Upper lobe of left lung (tissue), 6 donors: ENCODE measurements at regions not wholly inside any gene's neighbourhood (a gene's known extent, or its start where the extent isn't known, plus 50 kb on each side); places are given as distances from the start of the nearest gene placed in this dataset.
A peak's percentile ranks its signal among the peaks of the same experiment; 100 is the strongest.

Experiments
- ATAC-seq, 2 donors: fragments of 200-7000 bp; cut with Tn5 transposase; one replicate each; pipeline ENCODE4 v1.9.1; 2022; ENCODE audit warnings: mild to moderate bottlenecking in 2 of 2, moderate library complexity in 2 of 2; ENCODE audit not compliant: low FRiP score in 2 of 2
- DNase-seq, 2 donors: peaks; one replicate each; pipeline ENCODE4 v3.0.0-alpha.2; 2019 to 2020
- H3K27ac ChIP-seq, 4 donors: fragments of 200-600 bp; sonication (generic); one replicate each; pipeline ENCODE4 v1.5.1; 2016 to 2019
- H3K27me3 ChIP-seq, 4 donors: fragments of 200-600 bp; sonication (generic); one replicate each; pipeline ENCODE4 v1.5.1; 2017 to 2019
- H3K36me3 ChIP-seq, 4 donors: fragments of 200-600 bp; sonication (generic); one replicate each; pipeline ENCODE4 v1.5.1; 2016 to 2019
- H3K4me1 ChIP-seq, 4 donors: fragments of 200-600 bp; sonication (generic); one replicate each; pipeline ENCODE4 v1.5.1; 2018 to 2019
- H3K4me3 ChIP-seq, 4 donors: fragments of 200-600 bp; sonication (generic); one replicate each; pipeline ENCODE4 v1.5.1; 2017 to 2019; ENCODE audit warnings: mild to moderate bottlenecking in 2 of 4, moderate library complexity in 1 of 4
- H3K9me3 ChIP-seq, 4 donors: fragments of 200-600 bp; sonication (generic); one replicate each; pipeline ENCODE4 v1.5.1; 2018 to 2019
- EP300 ChIP-seq, 4 donors: sonication (generic); formaldehyde crosslinking; IDR thresholded peaks; one replicate each; pipeline ENCODE4 v1.5.1; 2017; ENCODE audit warnings: antibody characterized with exemption in 4 of 4, control low read depth in 2 of 4
- POLR2A ChIP-seq, 4 donors: fragments of 450-650 bp; IDR thresholded peaks; one replicate each; pipeline ENCODE4 v1.5.1; 2016 to 2017; ENCODE audit warnings: antibody characterized with exemption in 4 of 4, mild to moderate bottlenecking in 2 of 4
- POLR2AphosphoS5 ChIP-seq, 2 donors: sonication (generic); formaldehyde crosslinking; IDR thresholded peaks; one replicate each; pipeline ENCODE4 v1.5.1; 2017; ENCODE audit warnings: antibody characterized with exemption in 2 of 2
- WGBS, 2 donors: methylation state at CpG; one replicate each; pipeline ENCODE4 v1.1.5; 2017 to 2018; 5-methylcytosine and 5-hydroxymethylcytosine counted together
- TF ChIP-seq, protein P1 (sequence below), 6 experiments: fragments of 450-650 bp in 4 of 6; fragments of 200-600 bp in 2 of 6; sonication (generic) in 2 of 6; IDR thresholded peaks; one replicate each; pipeline ENCODE4 v1.5.1; 2016 to 2019; ENCODE audit warnings: antibody characterized with exemption in 6 of 6
- donor health status: DM: no; HTN: no; CAD: no; lungs with moderate emphysema.
- donor health status: DM: no; HTN: yes; CAD: no; lungs with severe emphysema.

- no peak for DNase-seq
- TF ChIP-seq EP300 (IDR thresholded peaks at IDR 0.05) (no peak), POLR2A (IDR thresholded peaks at IDR 0.05) (no peak), POLR2AphosphoS5 (IDR thresholded peaks at IDR 0.05) (no peak)
- TF ChIP-seq, protein P1, sequence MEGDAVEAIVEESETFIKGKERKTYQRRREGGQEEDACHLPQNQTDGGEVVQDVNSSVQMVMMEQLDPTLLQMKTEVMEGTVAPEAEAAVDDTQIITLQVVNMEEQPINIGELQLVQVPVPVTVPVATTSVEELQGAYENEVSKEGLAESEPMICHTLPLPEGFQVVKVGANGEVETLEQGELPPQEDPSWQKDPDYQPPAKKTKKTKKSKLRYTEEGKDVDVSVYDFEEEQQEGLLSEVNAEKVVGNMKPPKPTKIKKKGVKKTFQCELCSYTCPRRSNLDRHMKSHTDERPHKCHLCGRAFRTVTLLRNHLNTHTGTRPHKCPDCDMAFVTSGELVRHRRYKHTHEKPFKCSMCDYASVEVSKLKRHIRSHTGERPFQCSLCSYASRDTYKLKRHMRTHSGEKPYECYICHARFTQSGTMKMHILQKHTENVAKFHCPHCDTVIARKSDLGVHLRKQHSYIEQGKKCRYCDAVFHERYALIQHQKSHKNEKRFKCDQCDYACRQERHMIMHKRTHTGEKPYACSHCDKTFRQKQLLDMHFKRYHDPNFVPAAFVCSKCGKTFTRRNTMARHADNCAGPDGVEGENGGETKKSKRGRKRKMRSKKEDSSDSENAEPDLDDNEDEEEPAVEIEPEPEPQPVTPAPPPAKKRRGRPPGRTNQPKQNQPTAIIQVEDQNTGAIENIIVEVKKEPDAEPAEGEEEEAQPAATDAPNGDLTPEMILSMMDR (IDR thresholded peaks at IDR 0.05): no peak
- ATAC-seq: no peak
- Histone ChIP-seq H3K27me3 (no peaks in the 10 kb centered on the region), H3K4me1 (no peaks in the 10 kb centered on the region), H3K9me3 (no peaks in the 10 kb centered on the region), H3K4me3 (no peak overlapping the region), H3K36me3 (no peaks in the 10 kb centered on the region), H3K27ac (no peak overlapping the region)
Observed at GRCh38 chr1:55679971-55680370, 464.8 kb upstream of the USP24 start.

DNA sequence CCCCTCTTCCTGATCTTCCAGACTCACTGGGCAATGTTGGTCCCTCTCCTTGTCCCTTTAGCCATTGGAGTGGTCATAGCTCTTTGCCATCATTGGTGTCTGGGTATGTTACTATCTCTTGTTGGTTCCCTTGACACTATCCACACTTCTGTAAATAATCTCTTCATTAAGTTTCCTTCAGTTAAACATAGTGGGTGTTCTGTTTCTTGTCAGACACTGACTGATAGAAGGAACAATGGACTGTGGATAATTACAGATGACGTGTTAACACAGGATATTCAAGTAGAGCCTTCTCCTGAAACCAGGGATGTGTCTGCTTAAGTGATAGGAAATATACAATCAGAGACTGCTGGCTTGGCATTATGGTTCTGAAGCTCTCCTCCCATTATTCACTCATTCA, 458.3 kb upstream of the USP24 start:
- H3K9me3 ChIP-seq: no peaks in the 10 kb centered on the region
- TF ChIP-seq EP300 (IDR thresholded peaks at IDR 0.05) (no peak), POLR2A (IDR thresholded peaks at IDR 0.05) (no peak), POLR2AphosphoS5 (IDR thresholded peaks at IDR 0.05) (no peak)
- TF ChIP-seq, protein P1 (IDR thresholded peaks at IDR 0.05): no peak
- 64 to 71% methylated on average over 1 of the region's 1 CpG for WGBS, 2 donors
- H3K4me1 ChIP-seq: no peaks in the 10 kb centered on the region
- no peak for ATAC-seq
- no peak overlapping the region for H3K4me3 ChIP-seq
- no peak for DNase-seq
- no peaks in the 10 kb centered on the region for H3K27me3 ChIP-seq
- no peak overlapping the region for H3K27ac ChIP-seq
- H3K36me3 ChIP-seq: no peaks in the 10 kb centered on the region

DNA sequence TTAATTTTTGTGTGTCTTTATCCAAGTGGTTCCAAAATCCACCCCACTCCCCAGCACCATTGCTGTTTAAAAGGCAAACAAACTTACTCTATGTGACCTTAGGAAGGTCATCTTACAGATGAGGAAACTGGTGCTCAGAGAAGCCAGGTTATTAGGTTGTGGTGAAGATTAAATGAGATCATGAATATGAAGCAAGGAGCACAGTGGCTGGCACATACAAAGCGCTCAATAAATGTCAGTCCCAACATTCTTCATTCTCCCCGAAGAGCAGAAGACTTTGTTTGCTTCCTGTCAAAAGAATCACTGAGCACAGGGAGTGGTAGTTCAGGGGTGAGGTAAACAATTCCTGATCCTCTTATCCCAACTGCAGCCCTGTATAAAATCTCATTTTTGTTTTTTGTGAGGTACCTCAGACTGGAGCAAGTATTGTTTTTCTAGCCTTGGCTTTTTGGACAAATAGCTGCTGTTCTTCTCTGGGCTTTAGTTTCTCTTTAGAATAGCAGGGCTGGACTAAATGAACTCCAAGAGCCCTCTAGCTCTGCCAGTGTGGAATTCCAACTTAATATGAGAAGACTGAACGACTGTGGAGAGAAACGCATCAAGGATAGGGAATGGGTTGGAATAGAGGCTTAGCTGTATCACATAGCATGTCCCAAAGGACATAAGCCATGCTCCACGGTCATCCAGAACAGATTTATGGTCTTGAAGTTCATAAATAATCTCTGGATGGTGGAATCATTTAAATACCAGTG, 455.3 kb upstream of the USP24 start:
- no peak for ATAC-seq
- TF ChIP-seq POLR2A (IDR thresholded peaks at IDR 0.05): no peak
- TF ChIP-seq EP300 (IDR thresholded peaks at IDR 0.05): no peak
- TF ChIP-seq, protein P1 (IDR thresholded peaks at IDR 0.05): no peak
- TF ChIP-seq POLR2AphosphoS5 (IDR thresholded peaks at IDR 0.05): no peak
- H3K36me3 ChIP-seq: no peaks in the 10 kb centered on the region
- H3K9me3 ChIP-seq: no peaks in the 10 kb centered on the region
- no peaks in the 10 kb centered on the region for H3K4me1 ChIP-seq
- WGBS, 2 donors: 62 to 74% methylated on average over 5 of the region's 5 CpGs
- no peak overlapping the region for H3K4me3 ChIP-seq
- peak overlapping the region in 3 of 4 donors; percentile 34 to 46 (median 35) for H3K27ac ChIP-seq
- H3K27me3 ChIP-seq: no peaks in the 10 kb centered on the region
- DNase-seq: no peak

GRCh38 chr1:55669293-55669692, 454.1 kb upstream of the USP24 start:
- peak; percentile 19 to 86 for ATAC-seq
- H3K9me3 ChIP-seq: no peaks in the 10 kb centered on the region
- peak; percentile 15 to 38 for TF ChIP-seq POLR2AphosphoS5 (IDR thresholded peaks at IDR 0.05)
- TF ChIP-seq POLR2A (IDR thresholded peaks at IDR 0.05): no peak
- DNase-seq: no peak
- WGBS, 2 donors: 41 to 67% methylated on average over 3 of the region's 3 CpGs
- H3K4me3 ChIP-seq: no peak overlapping the region
- no peaks in the 10 kb centered on the region for H3K36me3 ChIP-seq
- H3K27ac ChIP-seq: peak overlapping the region in 1 of 4 donors; percentile 19
- no peaks in the 10 kb centered on the region for H3K4me1 ChIP-seq
- H3K27me3 ChIP-seq: no peaks in the 10 kb centered on the region

DNA sequence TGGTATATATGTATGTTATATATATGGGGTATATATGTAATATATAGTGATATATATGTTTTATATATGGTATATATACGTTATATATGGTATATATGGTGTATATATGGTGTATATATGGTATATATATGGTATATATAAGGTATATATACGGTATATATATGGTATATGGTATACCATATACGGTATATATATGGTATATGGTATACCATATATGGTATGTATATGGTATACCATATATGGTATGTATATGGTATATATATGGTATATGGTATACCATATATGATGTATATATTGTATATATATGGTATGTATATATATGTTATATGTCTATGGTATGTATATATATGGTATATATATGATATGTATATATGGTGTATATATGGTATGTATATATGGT, 447.7 kb upstream of the USP24 start:
- TF ChIP-seq, protein P1 (IDR thresholded peaks at IDR 0.05): no peak
- TF ChIP-seq POLR2A (IDR thresholded peaks at IDR 0.05) (no peak), EP300 (IDR thresholded peaks at IDR 0.05) (no peak), POLR2AphosphoS5 (IDR thresholded peaks at IDR 0.05) (no peak)
- no peaks in the 10 kb centered on the region for H3K9me3 ChIP-seq
- H3K27me3 ChIP-seq: no peaks in the 10 kb centered on the region
- DNase-seq (no peak), ATAC-seq (peak in 1 of 2 donors; percentile 43)
- H3K36me3 ChIP-seq: no peaks in the 10 kb centered on the region
- no peak overlapping the region for H3K27ac ChIP-seq
- WGBS, 2 donors: 85 to 94% methylated on average over 3 of the region's 3 CpGs
- no peak overlapping the region for H3K4me3 ChIP-seq
- no peaks in the 10 kb centered on the region for H3K4me1 ChIP-seq
